Smooth muscle cell (in vitro differentiated cells): ENCODE measurements at regions not wholly inside any gene's neighbourhood (a gene's known extent, or its start where the extent isn't known, plus 50 kb on each side); places are given as distances from the start of the nearest gene placed in this dataset.

Experiments
- DNase-seq: peaks from one replicate; lab custom pipeline; 2025; ENCODE audit not compliant: unreplicated experiment; lab: John Stamatoyannopoulos, UW
- H2AFZ ChIP-seq: fragments of 200-600 bp; sonication (generic); 2 replicates; pipeline ENCODE4 v1.6.0; 2016; ENCODE audit warnings: antibody characterized with exemption, low read depth, mild to moderate bottlenecking
- H3F3A ChIP-seq: fragments of 200-600 bp; sonication (generic); 2 replicates; pipeline ENCODE4 v1.6.0; 2017; ENCODE audit warnings: antibody characterized with exemption, low read depth
- H3K27ac ChIP-seq: fragments of 200-600 bp; sonication (generic); 2 replicates; pipeline ENCODE4 v1.5.1; 2016; ENCODE audit warnings: low read depth, mild to moderate bottlenecking
- H3K27me3 ChIP-seq: fragments of 200-600 bp; sonication (generic); 2 replicates; pipeline ENCODE4 v1.6.1; 2016; ENCODE audit warnings: low read depth, mild to moderate bottlenecking
- H3K36me3 ChIP-seq: fragments of 200-600 bp; sonication (generic); 2 replicates; pipeline ENCODE4 v1.5.1; 2016; ENCODE audit warnings: low read depth
- H3K4me1 ChIP-seq: fragments of 200-600 bp; sonication (generic); 2 replicates; pipeline ENCODE4 v1.5.1; 2016; ENCODE audit warnings: low read depth
- H3K4me2 ChIP-seq: fragments of 200-600 bp; sonication (generic); 2 replicates; pipeline ENCODE4 v1.6.0; 2016; ENCODE audit warnings: mild to moderate bottlenecking
- H3K4me3 ChIP-seq: fragments of 200-600 bp; sonication (generic); 2 replicates; pipeline ENCODE4 v1.5.1; 2016; ENCODE audit warnings: mild to moderate bottlenecking
- H3K79me2 ChIP-seq: fragments of 200-600 bp; sonication (generic); 2 replicates; pipeline ENCODE4 v1.6.0; 2016; ENCODE audit warnings: low read depth, mild to moderate bottlenecking
- H3K9ac ChIP-seq: fragments of 200-600 bp; sonication (generic); 2 replicates; pipeline ENCODE4 v1.6.0; 2016; ENCODE audit warnings: low read depth
- H3K9me3 ChIP-seq: fragments of 200-600 bp; sonication (generic); replicated peaks from 2 replicates; pipeline ENCODE4 v1.5.1; 2016; ENCODE audit warnings: low read depth
- H4K20me1 ChIP-seq: fragments of 200-600 bp; sonication (generic); 2 replicates; pipeline ENCODE4 v1.6.0; 2016; ENCODE audit warnings: low read depth
- CTCF ChIP-seq: fragments of 200-600 bp; sonication (generic); IDR thresholded peaks from 2 replicates; pipeline ENCODE4 v1.5.1; 2017; ENCODE audit warnings: borderline replicate concordance, mild to moderate bottlenecking, antibody characterized with exemption; ENCODE audit not compliant: insufficient read depth, poor library complexity, severe bottlenecking
- WGBS: methylation state at CpG from one replicate; pipeline ENCODE4 v1.1.7; 2016; ENCODE audit warnings: low lambda C conversion rate; 5-methylcytosine and 5-hydroxymethylcytosine counted together

GRCh38 chr13:80742033-80742432 lies 401.1 kb upstream of the SPRY2 start:
- no peaks in the 10 kb centered on the region for H3K4me1 ChIP-seq
- WGBS = 44% methylated on average over 1 of the region's 1 CpG

GRCh38 chr13:80740071-80740470 lies 399.1 kb upstream of the SPRY2 start:
- no peak overlapping the region for H3K4me2 ChIP-seq
- no peaks in the 10 kb centered on the region for H3K9me3 ChIP-seq
- no peaks in the 10 kb centered on the region for H3K27me3 ChIP-seq
- no peak overlapping the region for H2AFZ ChIP-seq
- no peak for TF ChIP-seq CTCF
- H3K79me2 ChIP-seq = no peaks in the 10 kb centered on the region
- H3K4me3 ChIP-seq = no peak overlapping the region
- no peaks in the 10 kb centered on the region for H3K36me3 ChIP-seq
- H3F3A ChIP-seq = no peaks in the 10 kb centered on the region
- no peak overlapping the region for H3K27ac ChIP-seq
- WGBS = 95% methylated on average over 2 of the region's 2 CpGs
- no peak for DNase-seq
- no peak overlapping the region for H3K9ac ChIP-seq
- H4K20me1 ChIP-seq = no peaks in the 10 kb centered on the region
- no peaks in the 10 kb centered on the region for H3K4me1 ChIP-seq

More at GRCh38 chr13:80742033-80742432, 401.1 kb upstream of the SPRY2 start:
- Histone ChIP-seq H2AFZ (no peak overlapping the region), H3K9me3 (no peaks in the 10 kb centered on the region), H3K27me3 (no peaks in the 10 kb centered on the region), H3K4me3 (no peak overlapping the region), H3K9ac (no peak overlapping the region), H3F3A (no peaks in the 10 kb centered on the region), H3K36me3 (no peaks in the 10 kb centered on the region), H3K79me2 (no peaks in the 10 kb centered on the region), H4K20me1 (no peaks in the 10 kb centered on the region), H3K27ac (no peak overlapping the region), H3K4me2 (no peak overlapping the region)
- no peak for TF ChIP-seq CTCF
- no peak for DNase-seq

GRCh38 chr13:80737513-80737912 lies 396.6 kb upstream of the SPRY2 start:
- Histone ChIP-seq H3K27me3 (no peaks in the 10 kb centered on the region), H3K9me3 (no peaks in the 10 kb centered on the region), H3K4me3 (no peak overlapping the region), H3K36me3 (no peaks in the 10 kb centered on the region), H4K20me1 (no peaks in the 10 kb centered on the region), H3K79me2 (no peaks in the 10 kb centered on the region), H3K27ac (no peak overlapping the region), H2AFZ (no peak overlapping the region), H3K9ac (no peak overlapping the region), H3K4me2 (no peak overlapping the region), H3K4me1 (no peaks in the 10 kb centered on the region), H3F3A (no peaks in the 10 kb centered on the region)
- no peak for TF ChIP-seq CTCF
- DNase-seq = no peak
- 85% methylated on average over 1 of the region's 1 CpG for WGBS

- Histone ChIP-seq H2AFZ (no peak overlapping the region), H3K9me3 (no peaks in the 10 kb centered on the region), H4K20me1 (no peaks in the 10 kb centered on the region), H3K9ac (no peak overlapping the region), H3K27me3 (no peaks in the 10 kb centered on the region), H3K4me1 (no peaks in the 10 kb centered on the region), H3K4me3 (no peak overlapping the region), H3K27ac (no peak overlapping the region), H3K4me2 (no peak overlapping the region), H3K36me3 (no peaks in the 10 kb centered on the region), H3K79me2 (no peaks in the 10 kb centered on the region), H3F3A (no peaks in the 10 kb centered on the region)
- TF ChIP-seq CTCF = no peak
- 65% methylated on average over 1 of the region's 1 CpG for WGBS
- DNase-seq = no peak
These were observed 386.5 kb upstream of the SPRY2 start for GRCh38 chr13:80727321-80727975.
